ENCODE measurements at regions not wholly inside any gene's neighbourhood (a gene's known extent, or its start where the extent isn't known, plus 50 kb on each side); places are given as distances from the start of the nearest gene placed in this dataset.

- DNase-seq, result no peak
- no peaks in the 10 kb centered on the region for H3K4me1 Mint-ChIP-seq (ENCODE audit: low read depth)
- H3K9me3 Mint-ChIP-seq, result peaks cover 57% of the 10 kb centered on the region
- H3K4me3 Mint-ChIP-seq, result no peak overlapping the region
- TF ChIP-seq, protein P1, sequence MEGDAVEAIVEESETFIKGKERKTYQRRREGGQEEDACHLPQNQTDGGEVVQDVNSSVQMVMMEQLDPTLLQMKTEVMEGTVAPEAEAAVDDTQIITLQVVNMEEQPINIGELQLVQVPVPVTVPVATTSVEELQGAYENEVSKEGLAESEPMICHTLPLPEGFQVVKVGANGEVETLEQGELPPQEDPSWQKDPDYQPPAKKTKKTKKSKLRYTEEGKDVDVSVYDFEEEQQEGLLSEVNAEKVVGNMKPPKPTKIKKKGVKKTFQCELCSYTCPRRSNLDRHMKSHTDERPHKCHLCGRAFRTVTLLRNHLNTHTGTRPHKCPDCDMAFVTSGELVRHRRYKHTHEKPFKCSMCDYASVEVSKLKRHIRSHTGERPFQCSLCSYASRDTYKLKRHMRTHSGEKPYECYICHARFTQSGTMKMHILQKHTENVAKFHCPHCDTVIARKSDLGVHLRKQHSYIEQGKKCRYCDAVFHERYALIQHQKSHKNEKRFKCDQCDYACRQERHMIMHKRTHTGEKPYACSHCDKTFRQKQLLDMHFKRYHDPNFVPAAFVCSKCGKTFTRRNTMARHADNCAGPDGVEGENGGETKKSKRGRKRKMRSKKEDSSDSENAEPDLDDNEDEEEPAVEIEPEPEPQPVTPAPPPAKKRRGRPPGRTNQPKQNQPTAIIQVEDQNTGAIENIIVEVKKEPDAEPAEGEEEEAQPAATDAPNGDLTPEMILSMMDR (IDR thresholded peaks at IDR 0.05), result no peak
- no peak overlapping the region for H3K27ac Mint-ChIP-seq
- 0 out of 2 replicates have a peak, but pooled peaks cover 5% of the 10 kb centered on the region for H3K36me3 Mint-ChIP-seq (ENCODE audit: low read depth)
- peaks cover 3% of the 10 kb centered on the region for H3K27me3 Mint-ChIP-seq (ENCODE audit: insufficient read depth)
These were observed 1212.9 kb downstream of the BCL11B start for GRCh38 chr14:98059106-98059505.

DNA sequence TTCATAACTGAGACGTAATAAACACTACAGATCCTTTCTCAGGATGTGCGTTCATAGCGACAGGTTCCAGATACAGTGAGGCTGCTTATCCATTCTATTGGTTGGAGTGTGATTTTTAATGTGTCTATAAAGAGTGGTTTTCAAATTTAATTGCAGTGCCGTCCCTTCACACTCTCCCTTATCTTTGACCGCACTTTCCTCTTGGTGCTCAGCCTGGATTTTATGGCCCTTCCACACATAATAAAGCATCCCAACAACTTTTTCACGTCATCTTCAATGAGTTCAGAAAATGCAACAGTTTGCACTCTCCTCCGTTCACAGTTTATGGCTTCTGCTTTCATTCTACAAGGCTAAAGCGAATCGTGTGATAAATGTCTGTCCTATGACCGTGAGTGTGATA, 1209.9 kb downstream of the BCL11B start:
- Mint-ChIP-seq H3K36me3 (ENCODE audit: low read depth) (no peaks in the 10 kb centered on the region), H3K27me3 (ENCODE audit: insufficient read depth) (no peaks in the 10 kb centered on the region), H3K4me3 (no peak overlapping the region), H3K9me3 (peaks cover 54% of the 10 kb centered on the region), H3K27ac (no peak overlapping the region), H3K4me1 (ENCODE audit: low read depth) (no peaks in the 10 kb centered on the region)
- no peak for DNase-seq
- TF ChIP-seq, protein P1 (IDR thresholded peaks at IDR 0.05), result no peak

DNA sequence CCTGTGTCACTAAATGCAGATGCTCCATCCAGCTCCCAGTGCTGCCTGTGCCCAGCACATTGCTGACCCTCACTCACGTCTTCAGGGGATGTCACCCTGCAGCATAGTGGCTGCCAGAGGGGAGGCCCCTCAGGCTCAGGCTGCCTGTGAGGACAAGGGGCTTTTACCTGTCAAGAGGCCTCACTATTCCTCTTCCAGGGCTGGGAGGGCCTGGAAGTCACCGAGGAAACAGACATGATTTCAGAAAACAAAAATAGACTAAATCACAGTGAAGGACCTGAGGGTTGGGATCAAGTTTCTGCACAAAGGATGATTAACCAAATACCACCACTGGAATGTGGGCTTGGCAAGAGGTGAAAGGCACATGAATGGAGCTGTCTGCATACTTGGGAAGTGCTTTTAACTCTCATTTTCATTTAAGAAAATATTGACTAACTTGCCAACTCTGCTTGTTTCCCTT, 1202.3 kb downstream of the BCL11B start:
- peak; percentile 0 for DNase-seq
- Mint-ChIP-seq H3K27me3 (ENCODE audit: insufficient read depth) (no peaks in the 10 kb centered on the region), H3K9me3 (peaks cover 58% of the 10 kb centered on the region), H3K36me3 (ENCODE audit: low read depth) (peaks cover 4% of the 10 kb centered on the region; the same call in 1 of the 2 replicates), H3K27ac (no peak overlapping the region), H3K4me1 (ENCODE audit: low read depth) (no peaks in the 10 kb centered on the region), H3K4me3 (no peak overlapping the region)
- TF ChIP-seq, protein P1 (IDR thresholded peaks at IDR 0.05), result no peak

DNA sequence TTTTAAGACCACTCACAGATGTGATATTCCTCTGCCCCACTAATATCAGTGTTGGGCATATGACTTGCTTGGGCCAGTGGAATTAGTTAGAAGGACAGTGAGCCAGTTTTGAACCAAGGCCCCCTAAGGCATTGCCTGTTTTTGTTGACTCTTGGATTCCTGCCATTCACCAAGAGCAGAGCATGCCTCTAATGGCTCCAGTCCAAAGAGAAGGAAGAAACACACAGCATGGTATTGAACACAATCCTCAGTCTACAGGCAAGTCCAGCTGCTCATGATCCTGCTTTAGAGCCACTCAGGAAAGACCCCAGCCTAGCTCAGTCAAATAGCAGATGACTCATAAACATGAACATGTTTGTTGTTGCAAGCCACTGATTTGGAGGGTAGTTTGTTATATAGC, 1201.5 kb downstream of the BCL11B start:
- no peaks in the 10 kb centered on the region for H3K4me1 Mint-ChIP-seq (ENCODE audit: low read depth)
- H3K36me3 Mint-ChIP-seq (ENCODE audit: low read depth), result peaks cover 4% of the 10 kb centered on the region; the same call in 1 of the 2 replicates
- TF ChIP-seq, protein P1 (IDR thresholded peaks at IDR 0.05), result no peak
- H3K9me3 Mint-ChIP-seq, result peaks cover 56% of the 10 kb centered on the region
- no peak overlapping the region for H3K27ac Mint-ChIP-seq
- DNase-seq, result no peak
- no peak overlapping the region for H3K4me3 Mint-ChIP-seq
- H3K27me3 Mint-ChIP-seq (ENCODE audit: insufficient read depth), result no peaks in the 10 kb centered on the region

DNA sequence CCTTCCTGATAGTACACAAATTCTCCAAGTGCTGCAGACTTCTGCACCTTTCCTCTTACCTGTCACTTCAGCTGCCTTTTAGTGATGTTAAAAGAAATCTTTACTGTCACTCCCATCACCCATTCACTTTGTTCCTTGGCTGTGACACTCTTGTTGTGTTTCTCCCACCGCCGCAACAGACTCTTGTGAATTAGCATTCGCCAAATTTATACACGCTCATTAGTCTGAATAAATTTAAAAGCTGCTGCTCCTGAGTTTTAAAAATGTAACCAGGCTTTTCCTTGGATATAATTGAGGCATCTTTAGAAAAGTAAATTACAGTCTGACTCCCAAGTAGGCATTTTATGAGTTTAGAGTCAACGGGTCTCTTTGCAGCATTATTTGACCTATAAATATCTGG, 1197.9 kb downstream of the BCL11B start:
- Mint-ChIP-seq H3K9me3 (peaks cover 46% of the 10 kb centered on the region), H3K27ac (no peak overlapping the region), H3K27me3 (ENCODE audit: insufficient read depth) (no peaks in the 10 kb centered on the region; the same call in 1 of the 2 replicates), H3K36me3 (ENCODE audit: low read depth) (peaks cover 4% of the 10 kb centered on the region; the same call in 1 of the 2 replicates), H3K4me1 (ENCODE audit: low read depth) (no peaks in the 10 kb centered on the region), H3K4me3 (no peak overlapping the region)
- no peak for DNase-seq
- TF ChIP-seq, protein P1 (IDR thresholded peaks at IDR 0.05), result no peak

DNA sequence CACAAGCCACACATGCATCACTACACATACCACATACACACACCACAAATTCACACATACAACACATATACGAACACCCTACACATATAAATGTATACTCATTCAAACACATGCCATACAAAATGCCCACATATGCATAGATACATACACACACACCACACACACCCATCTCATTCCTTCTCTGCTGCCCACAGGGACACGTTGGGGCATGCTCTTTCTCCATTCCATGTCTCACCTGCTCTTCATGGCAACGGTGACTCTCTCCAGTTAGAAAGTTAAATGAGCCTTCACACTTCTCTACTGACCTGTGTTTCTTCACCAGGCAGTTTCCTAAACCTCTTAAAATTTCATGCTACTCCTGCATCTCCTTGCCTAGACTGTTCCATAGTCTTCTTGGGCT, 1194.8 kb downstream of the BCL11B start:
- Mint-ChIP-seq H3K9me3 (peaks cover 59% of the 10 kb centered on the region), H3K27ac (no peak overlapping the region), H3K27me3 (ENCODE audit: insufficient read depth) (no peaks in the 10 kb centered on the region; the same call in 1 of the 2 replicates), H3K4me3 (no peak overlapping the region), H3K36me3 (ENCODE audit: low read depth) (peaks cover 4% of the 10 kb centered on the region; the same call in 1 of the 2 replicates), H3K4me1 (ENCODE audit: low read depth) (no peaks in the 10 kb centered on the region)
- TF ChIP-seq, protein P1 (IDR thresholded peaks at IDR 0.05), result no peak
- no peak for DNase-seq
